HPDE6-E6E7 (cell line): ENCODE measurements at regions not wholly inside any gene's neighbourhood (a gene's known extent, or its start where the extent isn't known, plus 50 kb on each side); places are given as distances from the start of the nearest gene placed in this dataset.

Experiments used
- DNase-seq: peaks from one replicate; pipeline ENCODE4 v3.0.0; 2011; ENCODE audit warnings: missing footprints; ENCODE audit errors: extremely low spot score

- DNase-seq: no peak
Observed at GRCh38 chr5:105034401-105034763, 1471.8 kb upstream of the NUDT12 start.

GRCh38 chr5:105033637-105034400 lies 1471.2 kb upstream of the NUDT12 start:
- DNase-seq: no peak

GRCh38 chr5:105032917-105033316 lies 1470.3 kb upstream of the NUDT12 start:
- DNase-seq: no peak

GRCh38 chr5:105030153-105030552 lies 1467.6 kb upstream of the NUDT12 start:
- no peak for DNase-seq

GRCh38 chr5:105015098-105015497 lies 1452.5 kb upstream of the NUDT12 start:
- no peak for DNase-seq

GRCh38 chr5:104998572-104998971 lies 1436.0 kb upstream of the NUDT12 start:
- no peak for DNase-seq

- no peak for DNase-seq
Observed at GRCh38 chr5:104998169-104998568, 1435.6 kb upstream of the NUDT12 start.

- no peak for DNase-seq
Observed at GRCh38 chr5:104987074-104987473, 1424.5 kb upstream of the NUDT12 start.

- DNase-seq: no peak
Observed at GRCh38 chr5:104977529-104977928, 1414.9 kb upstream of the NUDT12 start.

GRCh38 chr5:104967806-104968410 lies 1405.3 kb upstream of the NUDT12 start:
- no peak for DNase-seq

- DNase-seq: no peak
Observed at GRCh38 chr5:104965006-104965405, 1402.4 kb upstream of the NUDT12 start.

- DNase-seq: no peak
Observed at GRCh38 chr5:104955479-104955878, 1392.9 kb upstream of the NUDT12 start.

GRCh38 chr5:104952876-104953275 lies 1390.3 kb upstream of the NUDT12 start:
- DNase-seq: no peak

- no peak for DNase-seq
Observed at GRCh38 chr5:104951829-104952228, 1389.2 kb upstream of the NUDT12 start.

GRCh38 chr5:104947076-104947475 lies 1384.5 kb upstream of the NUDT12 start:
- no peak for DNase-seq

GRCh38 chr5:104942735-104943134 lies 1380.1 kb upstream of the NUDT12 start:
- no peak for DNase-seq

GRCh38 chr5:104941030-104941645 lies 1378.5 kb upstream of the NUDT12 start:
- DNase-seq: no peak

GRCh38 chr5:104937598-104937997 lies 1375.0 kb upstream of the NUDT12 start:
- DNase-seq: no peak

- no peak for DNase-seq
Observed at GRCh38 chr5:104932431-104932830, 1369.8 kb upstream of the NUDT12 start.

GRCh38 chr5:104928906-104929520 lies 1366.4 kb upstream of the NUDT12 start:
- DNase-seq: no peak

GRCh38 chr5:104915226-104915625 lies 1352.6 kb upstream of the NUDT12 start:
- DNase-seq: no peak

GRCh38 chr5:104914536-104915070 lies 1352.0 kb upstream of the NUDT12 start:
- DNase-seq: no peak
